ENCODE measurements at regions not wholly inside any gene's neighbourhood (a gene's known extent, or its start where the extent isn't known, plus 50 kb on each side); places are given as distances from the start of the nearest gene placed in this dataset.
"Not testable (repeated sequence)": the region's sequence is repeated elsewhere in the genome, so short reads cannot be mapped to it uniquely, and the experiment has no call there.

GRCh38 chr22:33971561-33971961 lies 51.3 kb upstream of the LARGE1 start:
- no peak for DNase-seq (ENCODE audit: low spot score)

DNA sequence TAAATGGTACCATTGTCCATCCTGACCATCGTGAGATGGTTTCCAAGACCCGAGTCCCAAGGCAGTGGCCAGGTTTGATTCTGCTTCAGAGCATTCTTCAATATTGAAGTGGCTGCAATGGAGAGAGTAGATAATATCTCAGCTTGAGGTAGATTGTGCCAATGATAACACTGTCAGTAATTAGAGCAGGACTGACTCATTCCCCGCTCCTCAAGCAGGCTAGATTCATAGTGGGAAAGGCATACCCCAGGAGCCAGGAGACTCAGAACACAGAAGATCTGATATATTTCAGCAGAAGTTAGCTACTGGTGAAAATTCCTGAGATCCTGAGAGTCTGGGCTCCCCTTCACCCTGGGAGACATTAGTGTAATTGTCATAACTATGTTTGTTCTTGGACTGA lies 55.6 kb upstream of the LARGE1 start:
- no peak for DNase-seq (ENCODE audit: low spot score)

GRCh38 chr22:33983558-33983957 lies 63.3 kb upstream of the LARGE1 start:
- DNase-seq (ENCODE audit: low spot score) = no peak

- DNase-seq (ENCODE audit: low spot score) = no peak
These were observed 63.9 kb upstream of the LARGE1 start for GRCh38 chr22:33984211-33984610.

- no peak for DNase-seq (ENCODE audit: low spot score)
These were observed 64.5 kb upstream of the LARGE1 start for GRCh38 chr22:33984656-33985285.

- DNase-seq (ENCODE audit: low spot score) = no peak
These were observed 65.2 kb upstream of the LARGE1 start for GRCh38 chr22:33985506-33985905.

DNA sequence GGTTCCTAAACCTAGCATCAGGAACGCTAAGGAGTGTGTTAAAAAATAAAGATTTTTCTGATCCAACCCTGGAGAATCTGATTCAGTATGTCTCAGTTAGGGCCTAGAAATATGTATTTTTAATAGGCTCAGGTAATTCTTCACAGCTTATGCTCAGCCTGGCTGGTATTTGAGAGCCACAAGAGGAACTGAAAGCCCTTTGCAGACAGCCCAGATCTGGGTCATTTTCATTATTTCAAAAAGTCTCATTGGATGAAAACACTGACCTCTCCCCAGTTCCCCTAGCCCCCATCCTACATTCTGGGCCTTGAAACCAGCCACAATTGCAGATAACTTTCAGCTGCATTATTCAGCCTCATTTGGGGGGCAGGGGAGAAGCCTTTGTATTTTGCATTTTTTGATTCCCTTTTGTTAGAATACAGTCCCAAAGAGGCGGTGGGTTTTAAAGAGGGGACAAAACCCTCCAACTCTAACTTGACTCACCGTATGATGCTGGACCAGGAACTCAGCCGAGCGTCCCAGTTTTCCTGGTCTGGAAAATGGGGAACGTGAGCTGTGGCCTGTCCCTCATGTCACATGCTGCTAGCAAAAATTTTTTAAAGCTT lies 66.0 kb upstream of the LARGE1 start:
- peak; percentile 10 for DNase-seq (ENCODE audit: low spot score)

- no peak for DNase-seq (ENCODE audit: low spot score)
These were observed 66.7 kb upstream of the LARGE1 start for GRCh38 chr22:33986954-33987353.

- DNase-seq (ENCODE audit: low spot score) = not testable (repeated sequence)
These were observed 69.0 kb upstream of the LARGE1 start for GRCh38 chr22:33989263-33989662.

GRCh38 chr22:33991620-33992019 lies 71.3 kb upstream of the LARGE1 start:
- no peak for DNase-seq (ENCODE audit: low spot score)

DNA sequence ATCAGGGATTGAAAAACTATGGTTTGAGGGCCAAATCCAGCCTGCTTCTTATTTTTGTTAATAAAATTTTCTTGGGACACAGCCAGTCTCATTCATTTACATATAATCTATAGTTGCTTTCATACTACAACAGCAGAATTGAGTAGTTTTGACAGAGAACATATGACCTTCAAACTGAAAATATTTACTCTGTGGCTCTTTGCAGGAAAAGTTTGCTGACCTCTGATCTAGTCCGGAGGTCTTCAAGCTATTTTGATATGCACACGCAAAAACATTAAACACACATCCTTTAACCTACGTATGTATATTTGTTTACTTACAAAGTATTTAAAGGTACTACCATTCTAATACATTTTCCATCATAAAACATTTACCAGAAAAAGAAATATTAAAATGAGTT lies 76.5 kb upstream of the LARGE1 start:
- no peak for DNase-seq (ENCODE audit: low spot score)

DNA sequence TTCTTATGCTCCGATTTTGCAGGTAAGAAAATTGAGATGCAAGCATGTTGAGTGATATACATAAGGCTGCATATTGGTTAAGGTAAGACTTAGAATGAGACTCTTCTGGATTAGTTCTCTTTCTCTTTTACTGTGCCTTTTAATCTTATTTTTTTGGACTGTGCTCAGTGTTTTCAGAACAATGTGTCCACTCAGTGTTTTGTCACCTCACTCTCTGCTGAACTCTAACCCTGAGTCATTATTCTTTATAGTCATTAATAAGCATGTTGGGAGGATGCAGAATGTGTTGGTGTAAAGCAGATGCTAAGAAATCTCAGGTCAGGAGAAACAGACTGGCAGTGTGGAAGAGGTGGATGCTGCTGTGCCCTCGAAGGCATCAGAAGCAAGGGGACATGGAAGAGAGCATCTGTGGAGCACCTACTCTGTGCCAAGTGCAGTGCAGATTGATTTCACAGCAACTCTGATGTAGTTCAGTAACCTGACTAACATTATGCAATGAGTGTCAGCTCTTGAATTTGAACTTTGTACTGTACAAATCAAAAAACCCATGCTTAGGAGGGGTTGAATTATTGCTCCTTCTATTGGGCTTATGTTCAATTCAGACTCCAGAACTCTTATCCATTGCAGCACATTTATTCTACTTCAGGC lies 80.7 kb upstream of the LARGE1 start:
- DNase-seq (ENCODE audit: low spot score) = no peak

DNA sequence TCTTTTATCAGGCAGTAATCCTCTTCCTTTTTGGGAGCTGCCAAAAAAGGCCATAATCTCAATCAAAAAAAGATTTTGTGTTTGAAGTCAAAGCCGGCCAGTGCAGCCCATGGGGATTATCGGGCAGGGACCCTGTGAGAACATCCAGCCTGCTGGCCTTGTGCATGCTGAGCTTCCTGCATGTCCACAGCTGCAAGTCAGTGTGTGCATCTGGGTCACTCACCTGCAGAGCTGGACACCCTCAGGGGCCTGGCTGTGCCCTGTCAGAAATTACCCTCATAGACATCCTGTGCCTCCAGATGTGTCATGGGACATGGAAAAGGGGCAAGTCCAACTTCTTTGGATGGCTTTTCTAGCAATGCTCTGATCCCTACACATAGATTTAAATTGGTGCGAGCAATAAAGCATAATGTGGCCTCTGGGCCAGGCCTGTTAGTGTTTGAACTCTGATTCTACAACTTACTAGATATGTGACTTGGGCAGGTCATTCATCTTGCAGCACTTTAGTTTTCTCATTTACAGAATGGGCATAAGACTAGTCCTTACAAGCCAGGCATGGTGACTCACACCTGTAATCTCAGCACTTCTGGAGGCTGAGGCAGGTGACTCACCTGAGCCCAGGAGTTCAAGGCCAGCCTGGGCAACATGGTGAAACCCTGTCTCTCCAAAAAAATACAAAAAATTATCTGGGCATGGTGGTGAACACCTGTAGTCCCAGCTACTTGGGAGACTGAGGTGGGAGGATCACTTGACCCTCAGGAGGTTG lies 81.6 kb upstream of the LARGE1 start:
- DNase-seq (ENCODE audit: low spot score) = no peak

DNA sequence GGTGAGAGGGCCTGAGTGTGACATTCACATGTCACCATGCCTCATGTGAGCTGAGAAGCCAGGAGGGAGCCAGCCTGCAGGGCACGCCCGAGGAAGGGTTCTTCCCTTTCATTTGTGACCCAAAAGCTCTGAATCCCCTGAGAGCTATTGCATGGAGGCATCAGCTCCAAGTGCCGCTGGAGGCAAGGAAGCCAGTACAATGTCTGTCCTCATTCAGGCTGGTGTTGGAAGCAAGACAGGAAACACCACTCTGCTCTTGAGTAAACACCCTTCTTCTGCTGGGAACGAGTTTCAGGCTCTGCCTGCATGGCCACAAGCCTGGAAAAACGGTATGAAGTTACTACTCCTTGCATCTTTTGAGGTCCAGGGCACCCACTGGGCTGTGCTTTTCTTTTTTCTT lies 83.8 kb upstream of the LARGE1 start:
- DNase-seq (ENCODE audit: low spot score) = no peak

DNA sequence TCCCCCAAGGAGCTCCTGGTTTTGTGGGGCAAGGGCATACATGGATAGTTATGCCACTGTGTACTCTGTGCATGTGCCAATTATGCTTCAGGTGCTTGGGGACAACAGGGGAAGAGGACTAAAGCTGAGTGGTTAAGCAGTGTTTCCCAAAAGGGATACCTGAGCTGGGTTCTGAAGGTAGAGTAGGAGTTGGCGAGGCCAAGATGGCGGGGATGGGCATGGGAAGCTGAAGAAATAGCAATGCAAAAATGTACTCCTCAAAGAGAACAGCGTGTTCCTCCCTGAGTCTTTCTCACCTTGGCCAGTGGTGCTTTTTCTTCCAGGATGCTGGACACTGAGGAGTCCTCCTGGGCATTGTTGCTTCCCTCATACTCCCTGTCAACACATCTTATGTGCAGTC lies 90.0 kb upstream of the LARGE1 start:
- no peak for DNase-seq (ENCODE audit: low spot score)

DNA sequence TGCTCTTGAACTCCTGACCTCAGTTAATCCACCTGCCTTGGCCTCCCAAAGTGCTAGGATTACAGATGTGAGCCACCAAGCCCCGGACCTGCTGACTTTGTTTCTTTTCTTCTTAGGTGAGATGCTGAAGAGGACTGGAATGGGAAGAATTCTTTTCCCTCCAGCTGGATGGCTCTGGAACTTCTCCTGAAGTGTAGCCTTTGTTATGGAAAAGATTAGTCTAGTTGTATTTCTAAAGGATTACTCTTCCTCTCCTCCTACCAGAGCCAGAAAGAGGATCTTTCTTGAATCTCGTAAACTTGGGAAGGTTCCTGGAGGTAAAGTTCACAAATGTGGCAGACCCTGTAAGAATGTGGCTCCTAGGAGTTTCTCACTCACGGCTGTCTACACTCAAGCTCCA lies 95.4 kb upstream of the LARGE1 start:
- no peak for DNase-seq (ENCODE audit: low spot score)

- no peak for DNase-seq (ENCODE audit: low spot score)
These were observed 96.9 kb upstream of the LARGE1 start for GRCh38 chr22:34017205-34017604.

DNA sequence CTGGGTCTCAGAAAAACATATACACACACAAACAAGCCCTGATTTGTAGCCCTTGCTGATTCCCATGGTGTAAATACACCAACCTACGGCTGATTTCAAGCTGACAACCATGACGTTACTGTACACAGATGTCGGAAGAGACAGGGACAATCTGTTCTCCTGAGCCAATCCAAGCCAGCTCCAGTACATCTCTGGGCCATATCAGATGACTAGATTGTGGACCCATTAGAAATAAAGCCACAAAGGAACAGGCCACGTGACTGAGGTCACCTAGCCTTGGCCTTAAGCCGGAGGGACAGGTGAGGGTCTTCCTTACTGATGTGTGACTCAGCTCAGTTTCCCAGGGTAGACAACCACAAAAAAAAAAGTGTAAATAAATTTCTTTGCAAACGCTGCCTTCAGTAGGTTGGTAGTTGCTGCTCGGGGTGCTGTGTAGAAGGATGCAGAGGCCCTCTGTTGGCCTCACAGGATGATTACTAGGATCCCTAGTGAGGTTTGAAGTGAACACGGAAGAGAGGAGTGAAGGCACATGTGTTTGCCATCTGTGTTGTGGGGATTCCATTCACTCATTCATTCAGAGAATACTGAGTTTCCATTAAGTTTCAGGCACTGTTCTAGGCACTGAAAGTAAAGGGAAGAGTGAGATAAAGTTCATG lies 99.0 kb upstream of the LARGE1 start:
- no peak for DNase-seq (ENCODE audit: low spot score)

GRCh38 chr22:34035209-34035608 lies 114.9 kb upstream of the LARGE1 start:
- DNase-seq (ENCODE audit: low spot score) = no peak

GRCh38 chr22:34036931-34037330 lies 116.7 kb upstream of the LARGE1 start:
- no peak for DNase-seq (ENCODE audit: low spot score)

DNA sequence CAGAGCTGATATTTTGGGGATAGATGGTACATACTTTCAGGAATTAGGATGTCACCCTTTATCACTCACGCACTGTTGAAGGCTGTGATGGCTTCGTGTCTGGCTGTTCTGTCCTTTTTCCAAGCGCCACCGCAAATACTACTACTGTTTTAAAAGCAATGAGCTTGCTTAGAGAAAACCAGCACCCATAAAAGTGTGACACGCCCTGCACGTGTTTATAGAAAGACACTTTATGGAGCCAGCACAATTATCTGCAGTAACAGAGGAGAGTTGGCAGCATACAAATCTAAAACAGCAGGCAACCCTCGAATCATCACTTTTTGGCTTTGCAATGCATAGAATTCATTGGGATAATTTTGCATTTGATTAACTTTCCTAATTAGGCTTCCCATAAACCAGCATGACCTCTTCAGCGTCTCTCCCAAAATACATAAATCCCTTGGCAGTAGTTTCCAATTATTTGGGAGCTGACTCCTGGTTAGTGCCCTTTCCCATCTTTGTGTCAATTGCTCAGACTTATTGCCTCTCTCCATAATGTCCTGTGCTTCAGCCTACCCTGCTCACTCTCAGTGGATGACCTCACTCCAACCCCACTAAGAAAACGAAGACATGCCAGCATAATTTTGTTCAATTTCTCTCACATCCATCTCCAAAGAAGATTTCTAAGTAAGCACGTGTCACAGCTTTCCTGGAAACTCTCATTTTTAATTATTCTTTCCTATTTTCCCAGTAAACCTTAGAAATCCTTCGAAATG lies 118.7 kb upstream of the LARGE1 start:
- no peak for DNase-seq (ENCODE audit: low spot score)

- DNase-seq (ENCODE audit: low spot score) = no peak
These were observed 125.0 kb upstream of the LARGE1 start for GRCh38 chr22:34045311-34045710.
